Pons (tissue), 1 donor: ENCODE measurements at regions not wholly inside any gene's neighbourhood (a gene's known extent, or its start where the extent isn't known, plus 50 kb on each side); places are given as distances from the start of the nearest gene placed in this dataset.
"Not testable (repeated sequence)": the region's sequence is repeated elsewhere in the genome, so short reads cannot be mapped to it uniquely, and the experiment has no call there.

Experiments used
- DNase-seq: peaks from one replicate; pipeline ENCODE4 v3.0.0-alpha.2; 2016; ENCODE audit warnings: low spot score

- DNase-seq = no peak
These were observed 84.0 kb downstream of the FMO4 start for GRCh38 chr1:171397851-171398469.

GRCh38 chr1:171403393-171403792, 81.9 kb upstream of the PRRC2C start:
- DNase-seq = no peak

GRCh38 chr1:171405391-171405714, 80.0 kb upstream of the PRRC2C start:
- DNase-seq = no peak

GRCh38 chr1:171413557-171413956, 71.8 kb upstream of the PRRC2C start:
- DNase-seq = not testable (repeated sequence)

GRCh38 chr1:171418546-171418945, 66.8 kb upstream of the PRRC2C start:
- no peak for DNase-seq

GRCh38 chr1:171420810-171421209, 64.5 kb upstream of the PRRC2C start:
- DNase-seq = no peak

GRCh38 chr1:171421413-171422020, 63.8 kb upstream of the PRRC2C start:
- no peak for DNase-seq

GRCh38 chr1:171422511-171422910, 62.8 kb upstream of the PRRC2C start:
- DNase-seq = no peak

GRCh38 chr1:171424494-171424893, 60.8 kb upstream of the PRRC2C start:
- no peak for DNase-seq

GRCh38 chr1:171426645-171427044, 58.7 kb upstream of the PRRC2C start:
- DNase-seq = peak; percentile 8

GRCh38 chr1:171427852-171428471, 57.4 kb upstream of the PRRC2C start:
- DNase-seq = peak; percentile 89

GRCh38 chr1:171429137-171429536, 56.2 kb upstream of the PRRC2C start:
- DNase-seq = no peak

GRCh38 chr1:171431994-171432393, 53.3 kb upstream of the PRRC2C start:
- no peak for DNase-seq

GRCh38 chr1:171432473-171432872, 52.9 kb upstream of the PRRC2C start:
- no peak for DNase-seq

GRCh38 chr1:171433451-171433850, 51.9 kb upstream of the PRRC2C start:
- DNase-seq = no peak

GRCh38 chr1:171434717-171435346, 50.5 kb upstream of the PRRC2C start:
- DNase-seq = no peak
